ENCODE measurements at regions not wholly inside any gene's neighbourhood (a gene's known extent, or its start where the extent isn't known, plus 50 kb on each side); places are given as distances from the start of the nearest gene placed in this dataset.

GRCh38 chr13:82275644-82276043 is 1606.6 kb downstream of the SLITRK1 start:
- no peak for TF ChIP-seq POLR2A (IDR thresholded peaks at IDR 0.05)
- TF ChIP-seq CTCF (IDR thresholded peaks at IDR 0.05) = no peak
- TF ChIP-seq POLR2AphosphoS5 (IDR thresholded peaks at IDR 0.05) = no peak
